RWPE1 (cell line): ENCODE measurements at regions not wholly inside any gene's neighbourhood (a gene's known extent, or its start where the extent isn't known, plus 50 kb on each side); places are given as distances from the start of the nearest gene placed in this dataset.

Experiments used
- CTCF ChIA-PET: fragments of 350-600 bp; sonication (Branson Sonifier 250); formaldehyde crosslinking; extraction: SDS; loops from one replicate; lab custom pipeline; 2021; lab: Yijun Ruan, JAX
- POLR2A ChIA-PET: fragments of 400-600 bp; formaldehyde crosslinking; extraction: SDS; loops from one replicate; lab custom pipeline; 2020; ENCODE audit warnings: antibody characterized with exemption; ENCODE audit not compliant: low non-redundant PET; lab: Yijun Ruan, JAX
- DNase-seq: peaks from one replicate; pipeline ENCODE4 v3.0.0; 2012; ENCODE audit warnings: low spot score
- H3K27ac ChIP-seq: fragments of 450-650 bp; 2 replicates; pipeline ENCODE4 v1.5.1; 2017
- TF ChIP-seq, protein P1 (sequence below): fragments of 450-650 bp; conservative IDR thresholded peaks from 2 replicates; pipeline ENCODE4 v1.5.1; 2017; ENCODE audit warnings: low read depth, mild to moderate bottlenecking

DNA sequence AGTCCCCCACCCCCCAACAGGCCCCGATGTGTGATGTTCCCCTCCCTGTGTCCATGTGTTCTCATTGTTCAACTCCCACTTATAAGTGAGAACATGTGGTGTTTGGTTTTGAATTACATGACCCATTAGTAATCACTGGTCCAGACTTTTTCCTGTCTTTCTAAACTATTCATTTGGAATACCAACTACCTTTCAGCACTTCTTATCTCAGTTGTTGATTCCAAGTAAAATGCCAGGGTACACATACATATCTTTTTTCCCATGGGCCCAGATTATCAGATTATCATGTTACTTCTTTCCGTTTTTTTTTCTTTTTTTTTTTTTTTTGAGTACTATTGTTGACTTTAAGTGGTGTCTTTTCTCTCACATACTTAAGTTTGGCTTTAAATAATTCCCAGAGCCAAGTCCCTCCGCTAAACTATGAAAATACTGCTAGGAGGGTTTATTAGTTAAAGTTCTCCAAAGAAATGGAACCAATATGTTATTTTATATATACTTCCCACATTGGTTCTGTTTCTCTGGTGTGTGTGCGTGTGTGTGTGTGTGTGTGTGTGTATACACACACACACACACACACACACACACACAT lies 389.3 kb downstream of the IRS1 start:
- no peak for DNase-seq
- ChIA-PET POLR2A (no interaction called here), CTCF (no interaction called here)
- TF ChIP-seq, protein P1, sequence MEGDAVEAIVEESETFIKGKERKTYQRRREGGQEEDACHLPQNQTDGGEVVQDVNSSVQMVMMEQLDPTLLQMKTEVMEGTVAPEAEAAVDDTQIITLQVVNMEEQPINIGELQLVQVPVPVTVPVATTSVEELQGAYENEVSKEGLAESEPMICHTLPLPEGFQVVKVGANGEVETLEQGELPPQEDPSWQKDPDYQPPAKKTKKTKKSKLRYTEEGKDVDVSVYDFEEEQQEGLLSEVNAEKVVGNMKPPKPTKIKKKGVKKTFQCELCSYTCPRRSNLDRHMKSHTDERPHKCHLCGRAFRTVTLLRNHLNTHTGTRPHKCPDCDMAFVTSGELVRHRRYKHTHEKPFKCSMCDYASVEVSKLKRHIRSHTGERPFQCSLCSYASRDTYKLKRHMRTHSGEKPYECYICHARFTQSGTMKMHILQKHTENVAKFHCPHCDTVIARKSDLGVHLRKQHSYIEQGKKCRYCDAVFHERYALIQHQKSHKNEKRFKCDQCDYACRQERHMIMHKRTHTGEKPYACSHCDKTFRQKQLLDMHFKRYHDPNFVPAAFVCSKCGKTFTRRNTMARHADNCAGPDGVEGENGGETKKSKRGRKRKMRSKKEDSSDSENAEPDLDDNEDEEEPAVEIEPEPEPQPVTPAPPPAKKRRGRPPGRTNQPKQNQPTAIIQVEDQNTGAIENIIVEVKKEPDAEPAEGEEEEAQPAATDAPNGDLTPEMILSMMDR = no peak
- H3K27ac ChIP-seq = no peak overlapping the region

- TF ChIP-seq, protein P1 = no peak
- ChIA-PET CTCF (no interaction called here), POLR2A (no interaction called here)
- H3K27ac ChIP-seq = no peak overlapping the region
- no peak for DNase-seq
These were observed 390.5 kb downstream of the IRS1 start for GRCh38 chr2:226409134-226409533.

GRCh38 chr2:226408141-226408540 lies 391.5 kb downstream of the IRS1 start:
- H3K27ac ChIP-seq = no peak overlapping the region
- TF ChIP-seq, protein P1 = no peak
- POLR2A ChIA-PET = no interaction called here
- DNase-seq = no peak
- CTCF ChIA-PET = no interaction called here

GRCh38 chr2:226407135-226407534 lies 392.5 kb downstream of the IRS1 start:
- TF ChIP-seq, protein P1 = no peak
- DNase-seq = no peak
- CTCF ChIA-PET = no interaction called here
- POLR2A ChIA-PET = no interaction called here
- no peak overlapping the region for H3K27ac ChIP-seq

DNA sequence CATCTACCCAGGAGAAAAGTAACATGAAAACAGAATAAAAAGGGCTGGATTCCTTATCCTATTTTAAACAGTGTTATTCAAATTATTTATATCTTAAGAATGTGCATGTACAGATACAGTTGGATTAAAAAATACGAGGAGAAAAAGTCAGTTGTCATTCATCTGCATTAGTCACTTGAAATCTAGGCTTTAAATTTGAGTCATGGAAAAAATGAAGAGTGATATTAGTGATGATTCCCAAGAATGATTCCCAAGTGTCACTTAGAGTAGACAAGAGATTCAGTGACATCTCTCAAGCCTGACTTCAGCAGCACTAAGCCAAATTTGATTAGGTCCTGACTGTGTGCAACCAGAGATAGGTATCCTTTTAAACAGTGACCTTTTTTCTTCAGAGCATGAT lies 394.2 kb downstream of the IRS1 start:
- ChIA-PET CTCF (no interaction called here), POLR2A (no interaction called here)
- TF ChIP-seq, protein P1 = no peak

DNA sequence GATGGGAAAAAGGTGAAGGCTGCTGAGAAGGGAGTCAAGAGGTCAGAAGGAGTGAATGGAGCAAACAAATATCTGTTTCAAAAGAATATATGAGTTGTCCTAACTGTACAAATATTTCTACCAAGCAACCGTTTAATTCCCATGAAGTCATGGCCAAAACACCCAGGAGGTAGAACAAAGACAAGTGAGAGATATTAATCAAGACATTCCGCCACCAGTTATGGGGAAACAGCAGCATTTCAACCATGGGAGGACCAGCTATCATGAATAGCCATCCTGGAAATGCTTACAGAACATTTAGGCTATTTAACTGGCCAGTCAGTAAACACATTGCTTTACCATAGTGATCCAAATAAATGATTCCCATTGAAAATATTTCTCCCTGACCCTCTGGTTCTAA lies 396.3 kb downstream of the IRS1 start:
- POLR2A ChIA-PET = no interaction called here
- TF ChIP-seq, protein P1 = no peak
- CTCF ChIA-PET = no interaction called here

More for the DNA sequence above, 394.2 kb downstream of the IRS1 start:
- H3K27ac ChIP-seq = no peak overlapping the region
- no peak for DNase-seq

More for the DNA sequence above, 396.3 kb downstream of the IRS1 start:
- DNase-seq = no peak
- H3K27ac ChIP-seq = no peak overlapping the region
